Fibroblast of the aortic adventitia (primary cell): ENCODE measurements at regions not wholly inside any gene's neighbourhood (a gene's known extent, or its start where the extent isn't known, plus 50 kb on each side); places are given as distances from the start of the nearest gene placed in this dataset.

Source experiments
- DNase-seq: peaks from one replicate; pipeline ENCODE4 v3.0.0-alpha.2; 2010; ENCODE audit warnings: low read depth
- H3K4me3 ChIP-seq: 2 replicates; pipeline ENCODE4 v1.5.1; 2011; ENCODE audit warnings: low read depth, mild to moderate bottlenecking, control low read depth, low read length, moderate library complexity
- CTCF ChIP-seq: IDR thresholded peaks from 2 replicates; pipeline ENCODE4 v1.5.1; 2011; ENCODE audit warnings: mild to moderate bottlenecking, low read length, control low read depth, inconsistent platforms; ENCODE audit not compliant: insufficient read depth

GRCh38 chr2:138227195-138227594 is 262.9 kb downstream of the HNMT start:
- no peak for TF ChIP-seq CTCF
- H3K4me3 ChIP-seq = no peak overlapping the region

DNA sequence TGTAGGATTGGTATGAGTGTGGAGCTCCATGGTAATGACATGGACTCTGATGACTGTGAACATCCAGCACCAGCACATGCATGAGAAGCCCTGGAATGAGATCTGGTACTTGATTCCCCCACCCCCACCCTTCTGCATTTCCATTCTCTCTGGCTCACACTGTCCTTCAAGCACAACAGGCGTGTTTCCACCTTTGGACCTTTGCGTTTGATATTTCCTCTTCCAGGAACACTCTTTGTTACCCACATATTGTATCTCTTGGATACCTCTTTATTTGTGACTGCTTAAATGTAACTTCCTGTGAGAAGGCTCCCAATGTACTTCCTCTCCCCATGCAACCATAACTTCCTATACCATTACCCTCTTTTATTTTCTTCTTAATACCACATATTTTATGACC is 263.8 kb downstream of the HNMT start:
- no peak for TF ChIP-seq CTCF
- DNase-seq = no peak
- no peak overlapping the region for H3K4me3 ChIP-seq

More at GRCh38 chr2:138227195-138227594, 262.9 kb downstream of the HNMT start:
- DNase-seq = no peak

- H3K4me3 ChIP-seq = no peak overlapping the region
- no peak for TF ChIP-seq CTCF
- DNase-seq = no peak
These were observed 267.3 kb upstream of the SPOPL start for GRCh38 chr2:138234265-138234664.

DNA sequence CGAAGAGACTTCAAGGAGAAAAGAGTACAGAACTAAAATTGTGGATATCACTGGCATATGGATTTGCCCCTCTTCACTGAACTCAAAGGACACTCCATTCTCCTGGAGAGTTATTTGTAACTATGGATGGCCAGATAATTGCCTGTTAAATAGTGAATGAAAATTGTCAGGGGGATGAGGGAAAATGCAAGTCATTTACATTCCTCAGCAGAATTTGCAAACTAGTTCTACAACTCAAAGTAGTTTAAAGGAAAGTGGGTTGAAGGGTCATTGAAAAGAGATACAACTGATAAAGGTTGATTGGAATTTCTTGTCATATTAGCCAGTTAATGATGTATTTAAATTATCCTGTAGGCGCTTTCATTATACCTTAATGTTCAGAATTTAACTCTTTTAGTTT is 266.5 kb upstream of the SPOPL start:
- no peak for DNase-seq
- TF ChIP-seq CTCF = no peak
- H3K4me3 ChIP-seq = no peak overlapping the region

- DNase-seq = no peak
- no peak overlapping the region for H3K4me3 ChIP-seq
- no peak for TF ChIP-seq CTCF
These were observed 265.4 kb upstream of the SPOPL start for GRCh38 chr2:138236142-138236541.

DNA sequence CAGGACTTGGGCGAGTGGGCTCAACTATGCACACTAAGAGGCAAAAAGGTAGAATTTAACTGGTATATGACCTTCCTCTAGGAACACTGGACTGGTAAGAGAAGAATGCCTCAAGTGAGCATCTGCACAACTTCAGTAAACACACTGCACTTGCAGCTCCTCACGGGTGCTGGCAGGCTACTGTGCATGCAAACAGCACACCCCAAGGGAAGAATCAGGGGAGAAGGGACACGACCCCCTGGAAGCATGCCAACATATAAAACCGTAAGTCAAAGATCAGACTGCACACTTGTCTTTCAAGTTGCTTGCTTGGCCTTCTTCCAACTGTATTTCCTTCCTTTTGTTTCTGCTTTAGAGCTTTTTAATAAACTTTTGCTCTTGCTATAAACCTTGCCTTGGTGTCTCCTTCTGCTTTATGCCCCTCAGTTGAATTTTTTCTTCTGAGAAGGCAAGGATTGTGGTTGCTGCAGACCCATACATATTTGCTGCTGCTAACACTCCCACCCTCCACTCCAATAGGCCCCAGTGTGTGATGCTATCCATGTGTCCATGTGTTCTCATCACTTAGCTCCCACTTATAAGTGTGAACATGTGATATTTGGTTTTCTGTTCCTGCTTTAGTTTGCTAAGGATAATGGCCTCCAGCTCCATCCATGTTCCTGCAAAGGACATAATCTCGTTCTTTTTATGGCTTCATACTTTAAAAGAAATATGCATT is 263.7 kb upstream of the SPOPL start:
- TF ChIP-seq CTCF = no peak
- no peak overlapping the region for H3K4me3 ChIP-seq
- DNase-seq = no peak

GRCh38 chr2:138238908-138239307 is 262.7 kb upstream of the SPOPL start:
- TF ChIP-seq CTCF = no peak
- DNase-seq = no peak
- no peak overlapping the region for H3K4me3 ChIP-seq
